HEK293 (cell line): ENCODE measurements at regions not wholly inside any gene's neighbourhood (a gene's known extent, or its start where the extent isn't known, plus 50 kb on each side); places are given as distances from the start of the nearest gene placed in this dataset.

Experiments used
- ZNF23 ChIP-seq: fragments of 450-650 bp; formaldehyde crosslinking; IDR thresholded peaks from 2 replicates; pipeline ENCODE4 v1.5.1; 2016; ENCODE audit warnings: missing biosample characterization, missing genetic modification characterization, borderline replicate concordance
- ZNF48 ChIP-seq: fragments of 450-650 bp; formaldehyde crosslinking; IDR thresholded peaks from 2 replicates; pipeline ENCODE4 v1.5.1; 2016; ENCODE audit warnings: missing biosample characterization, missing genetic modification characterization
- TF ChIP-seq, protein P1 (sequence below): fragments of 450-650 bp; formaldehyde crosslinking; IDR thresholded peaks from 2 replicates; pipeline ENCODE4 v1.5.1; 2016; ENCODE audit warnings: missing biosample characterization, missing genetic modification characterization

DNA sequence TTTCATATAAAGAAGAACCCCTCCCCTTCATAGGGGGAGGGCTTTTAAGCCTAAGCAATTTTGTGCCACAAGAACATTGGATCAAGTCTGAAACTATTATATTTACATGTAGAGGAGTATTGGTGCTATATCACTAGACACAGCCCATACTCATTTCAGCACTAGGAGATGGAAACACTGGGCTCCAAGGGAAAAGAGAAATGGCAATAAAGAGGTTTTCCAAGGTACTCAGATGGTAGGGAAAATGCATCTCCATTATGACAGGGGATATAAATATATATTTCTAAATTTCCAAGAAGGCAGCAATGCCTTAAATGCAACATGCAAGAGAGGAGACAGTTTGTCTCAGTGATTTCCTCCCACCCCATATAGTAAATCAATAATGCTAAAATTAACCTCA lies 209.0 kb downstream of the RAB38 start:
- TF ChIP-seq ZNF48 (tag by site-specific recombination) (no peak), ZNF23 (no peak)
- TF ChIP-seq, protein P1, sequence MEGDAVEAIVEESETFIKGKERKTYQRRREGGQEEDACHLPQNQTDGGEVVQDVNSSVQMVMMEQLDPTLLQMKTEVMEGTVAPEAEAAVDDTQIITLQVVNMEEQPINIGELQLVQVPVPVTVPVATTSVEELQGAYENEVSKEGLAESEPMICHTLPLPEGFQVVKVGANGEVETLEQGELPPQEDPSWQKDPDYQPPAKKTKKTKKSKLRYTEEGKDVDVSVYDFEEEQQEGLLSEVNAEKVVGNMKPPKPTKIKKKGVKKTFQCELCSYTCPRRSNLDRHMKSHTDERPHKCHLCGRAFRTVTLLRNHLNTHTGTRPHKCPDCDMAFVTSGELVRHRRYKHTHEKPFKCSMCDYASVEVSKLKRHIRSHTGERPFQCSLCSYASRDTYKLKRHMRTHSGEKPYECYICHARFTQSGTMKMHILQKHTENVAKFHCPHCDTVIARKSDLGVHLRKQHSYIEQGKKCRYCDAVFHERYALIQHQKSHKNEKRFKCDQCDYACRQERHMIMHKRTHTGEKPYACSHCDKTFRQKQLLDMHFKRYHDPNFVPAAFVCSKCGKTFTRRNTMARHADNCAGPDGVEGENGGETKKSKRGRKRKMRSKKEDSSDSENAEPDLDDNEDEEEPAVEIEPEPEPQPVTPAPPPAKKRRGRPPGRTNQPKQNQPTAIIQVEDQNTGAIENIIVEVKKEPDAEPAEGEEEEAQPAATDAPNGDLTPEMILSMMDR, result no peak
